Activated naive CD4-positive, alpha-beta T cell treated with anti-CD3 and anti-CD28 coated beads, Interleukin-2, amount 50 U/mL, for 72 hours (primary cell): ENCODE measurements at regions not wholly inside any gene's neighbourhood (a gene's known extent, or its start where the extent isn't known, plus 50 kb on each side); places are given as distances from the start of the nearest gene placed in this dataset.
"Not testable (repeated sequence)": the region's sequence is repeated elsewhere in the genome, so short reads cannot be mapped to it uniquely, and the experiment has no call there.

Experiments used
- ATAC-seq, 2 donors: fragments of 150-1000 bp; cut with Tn5 transposase; 2 replicates each; pipeline ENCODE4 v1.10.0; 2021; ENCODE audit warnings: mild to moderate bottlenecking in 2 of 2, moderate library complexity in 2 of 2
- DNase-seq, 2 donors: peaks; one replicate each; pipeline ENCODE4 v3.0.0; 2021 to 2022; ENCODE audit warnings: low spot score in 2 of 2
- H3K27ac Mint-ChIP-seq, 2 donors: one replicate each; pipeline ENCODE4 v1.8.0; 2022; ENCODE audit warnings: mild to moderate bottlenecking in 2 of 2, mixed read lengths in 2 of 2
- H3K36me3 Mint-ChIP-seq, 2 donors: one replicate each; pipeline ENCODE4 v1.8.0; 2022; ENCODE audit warnings: mixed read lengths in 2 of 2
- H3K9me3 Mint-ChIP-seq, 2 donors: one replicate each; pipeline ENCODE4 v1.8.0; 2022; ENCODE audit warnings: mixed read lengths in 2 of 2

- peak in 1 of 2 donors; percentile 1 for DNase-seq
- no peak overlapping the region for H3K27ac Mint-ChIP-seq
- no peaks in the 10 kb centered on the region for H3K9me3 Mint-ChIP-seq
- no peak for ATAC-seq
- H3K36me3 Mint-ChIP-seq: no peaks in the 10 kb centered on the region
These were observed 141.0 kb upstream of the FAM47C start for GRCh38 chrX:36867143-36867542.

GRCh38 chrX:36868592-36868991 is 139.6 kb upstream of the FAM47C start:
- H3K36me3 Mint-ChIP-seq: no peaks in the 10 kb centered on the region
- ATAC-seq (no peak), DNase-seq (no peak)
- H3K9me3 Mint-ChIP-seq: no peaks in the 10 kb centered on the region
- H3K27ac Mint-ChIP-seq: no peak overlapping the region

GRCh38 chrX:36869457-36869856 is 138.7 kb upstream of the FAM47C start:
- ATAC-seq (no peak), DNase-seq (no peak)
- H3K36me3 Mint-ChIP-seq: no peaks in the 10 kb centered on the region
- H3K27ac Mint-ChIP-seq: no peak overlapping the region
- no peaks in the 10 kb centered on the region for H3K9me3 Mint-ChIP-seq

DNA sequence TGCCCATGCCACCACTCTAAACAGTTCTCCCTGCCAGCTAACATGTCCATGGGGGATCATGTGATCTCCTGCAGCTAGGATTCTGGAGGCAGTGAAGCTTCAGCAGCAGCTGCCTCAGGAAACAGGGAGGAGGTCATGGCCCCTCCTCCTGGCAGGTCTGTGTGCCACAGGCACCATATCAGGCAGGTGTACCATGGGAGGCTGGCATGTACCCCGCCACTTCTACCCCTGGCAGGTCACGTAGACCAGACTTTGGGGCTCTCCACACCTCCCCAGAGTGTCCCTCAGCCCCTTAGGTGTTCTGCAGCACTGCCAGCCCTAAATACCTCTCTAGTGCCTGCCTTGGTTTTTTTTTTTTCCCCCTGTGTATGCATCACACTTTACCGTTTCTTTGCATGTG is 110.5 kb upstream of the FAM47C start:
- ATAC-seq: no peak
- no peak for DNase-seq
- no peaks in the 10 kb centered on the region for H3K36me3 Mint-ChIP-seq
- H3K9me3 Mint-ChIP-seq: no peaks in the 10 kb centered on the region
- no peak overlapping the region for H3K27ac Mint-ChIP-seq

DNA sequence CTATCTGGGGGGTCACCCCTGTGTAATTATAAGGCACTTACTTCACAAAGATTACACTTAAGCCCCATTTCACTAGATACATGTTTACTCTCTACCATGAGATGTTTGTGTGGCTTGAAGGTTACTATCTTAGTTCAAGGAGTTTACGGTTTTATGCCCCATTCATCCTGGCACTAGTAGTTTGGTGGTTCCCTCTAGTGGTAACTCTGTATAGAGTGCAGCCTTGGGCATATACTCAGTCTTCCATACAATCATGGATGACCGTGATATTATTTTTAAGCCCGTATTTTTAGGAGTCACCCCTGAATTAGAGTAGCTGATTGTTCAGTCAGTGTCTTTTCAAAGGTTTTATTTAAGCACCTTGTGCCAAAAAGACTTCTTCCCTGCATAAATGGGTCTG is 109.9 kb upstream of the FAM47C start:
- ATAC-seq (no peak), DNase-seq (no peak)
- Mint-ChIP-seq H3K36me3 (no peaks in the 10 kb centered on the region), H3K27ac (no peak overlapping the region), H3K9me3 (no peaks in the 10 kb centered on the region)

- ATAC-seq, H3K36me3 Mint-ChIP-seq, DNase-seq, H3K27ac Mint-ChIP-seq, H3K9me3 Mint-ChIP-seq: not testable (repeated sequence)
These were observed 103.6 kb upstream of the FAM47C start for GRCh38 chrX:36904561-36904960.

DNA sequence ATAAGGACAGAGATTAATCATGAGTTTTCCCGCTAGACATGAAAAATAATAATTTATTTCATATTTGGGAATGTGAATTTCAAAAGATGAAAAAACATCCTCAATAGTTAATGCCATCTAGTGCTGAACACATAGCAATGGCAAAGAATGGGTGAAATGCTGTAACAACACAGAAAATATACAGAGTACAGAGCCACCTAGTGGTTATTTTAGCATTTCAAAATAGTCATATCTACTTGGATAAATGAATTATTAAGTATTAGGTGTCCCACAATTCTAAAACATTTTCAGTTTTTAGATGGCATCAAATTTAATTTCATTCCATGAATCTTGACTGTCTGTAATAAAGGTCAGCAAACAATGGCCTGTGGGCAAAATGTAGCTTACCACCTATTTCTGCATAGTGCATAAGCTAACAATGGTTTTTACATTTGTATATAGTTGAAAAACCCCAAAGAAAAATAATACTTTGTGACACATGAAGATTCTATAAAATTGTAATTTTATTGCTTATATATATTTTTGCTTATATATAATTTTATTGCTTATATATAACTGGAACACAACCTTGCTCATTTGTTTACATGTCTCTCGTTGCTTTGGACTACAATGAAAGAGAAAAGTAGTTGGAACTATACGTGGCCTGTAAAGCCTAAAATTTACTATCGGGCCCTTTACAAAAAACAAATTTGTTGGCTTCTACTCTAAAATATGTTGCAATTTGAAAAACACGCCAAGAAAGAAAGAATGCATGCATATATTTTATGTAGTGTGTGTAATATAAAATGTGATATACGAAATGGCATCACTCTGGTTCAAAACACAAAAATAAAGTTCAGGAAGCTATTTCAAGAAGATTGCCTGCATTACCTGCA is 99.1 kb upstream of the FAM47C start:
- ATAC-seq: no peak
- no peaks in the 10 kb centered on the region for H3K9me3 Mint-ChIP-seq

GRCh38 chrX:36909676-36910030 is 98.5 kb upstream of the FAM47C start:
- Mint-ChIP-seq H3K36me3 (no peaks in the 10 kb centered on the region), H3K27ac (no peak overlapping the region), H3K9me3 (no peaks in the 10 kb centered on the region)
- DNase-seq (no peak), ATAC-seq (no peak)

More for the DNA sequence above, 99.1 kb upstream of the FAM47C start:
- no peak for DNase-seq
- Mint-ChIP-seq H3K36me3 (no peaks in the 10 kb centered on the region), H3K27ac (no peak overlapping the region)

DNA sequence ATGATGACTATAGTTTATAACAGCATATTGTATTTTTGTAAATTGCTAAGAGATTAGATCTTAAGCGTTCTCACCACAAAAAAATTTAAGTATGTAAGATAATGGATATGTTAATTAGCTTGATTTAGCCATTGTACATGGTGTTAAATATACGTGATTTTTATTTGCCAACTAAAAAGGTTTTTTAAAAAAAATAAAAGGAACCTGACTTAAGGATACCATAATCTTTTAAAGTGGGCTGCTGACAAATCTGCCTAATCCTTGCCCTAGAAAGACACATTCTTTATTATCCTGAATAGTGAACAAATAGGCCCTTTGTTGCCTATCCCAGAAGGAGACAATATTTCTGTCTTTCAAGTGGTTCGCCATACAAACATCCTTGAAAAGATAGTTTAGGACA is 94.6 kb upstream of the FAM47C start:
- DNase-seq (no peak), ATAC-seq (no peak)
- H3K9me3 Mint-ChIP-seq: peaks cover 7 to 9% of the 10 kb centered on the region in 2 donors
- no peak overlapping the region for H3K27ac Mint-ChIP-seq
- H3K36me3 Mint-ChIP-seq: no peaks in the 10 kb centered on the region

DNA sequence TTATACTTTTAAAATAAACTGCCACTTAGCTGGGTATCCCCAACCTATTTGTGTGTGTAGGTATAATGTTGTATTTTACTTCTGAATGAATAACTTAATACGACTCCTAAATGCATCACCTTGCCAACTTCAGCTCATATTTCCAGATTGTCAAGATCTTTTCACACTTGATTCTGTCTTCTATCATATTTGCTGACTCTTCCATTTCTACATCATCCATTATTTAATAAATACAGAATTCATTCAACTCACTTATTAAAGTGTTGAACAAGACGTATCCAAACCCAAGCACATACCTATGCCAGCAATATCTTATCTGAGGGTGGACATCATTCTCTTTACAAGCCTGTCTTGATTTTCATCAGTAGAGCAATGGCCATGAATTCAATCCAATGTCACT is 91.2 kb upstream of the FAM47C start:
- peaks cover 9 to 11% of the 10 kb centered on the region in 2 donors for H3K9me3 Mint-ChIP-seq
- ATAC-seq: no peak
- no peak for DNase-seq
- no peak overlapping the region for H3K27ac Mint-ChIP-seq
- H3K36me3 Mint-ChIP-seq: no peaks in the 10 kb centered on the region

GRCh38 chrX:36927712-36928111 is 80.5 kb upstream of the FAM47C start:
- DNase-seq (no peak), ATAC-seq (no peak)
- H3K36me3 Mint-ChIP-seq: no peaks in the 10 kb centered on the region
- no peak overlapping the region for H3K27ac Mint-ChIP-seq
- no peaks in the 10 kb centered on the region for H3K9me3 Mint-ChIP-seq

DNA sequence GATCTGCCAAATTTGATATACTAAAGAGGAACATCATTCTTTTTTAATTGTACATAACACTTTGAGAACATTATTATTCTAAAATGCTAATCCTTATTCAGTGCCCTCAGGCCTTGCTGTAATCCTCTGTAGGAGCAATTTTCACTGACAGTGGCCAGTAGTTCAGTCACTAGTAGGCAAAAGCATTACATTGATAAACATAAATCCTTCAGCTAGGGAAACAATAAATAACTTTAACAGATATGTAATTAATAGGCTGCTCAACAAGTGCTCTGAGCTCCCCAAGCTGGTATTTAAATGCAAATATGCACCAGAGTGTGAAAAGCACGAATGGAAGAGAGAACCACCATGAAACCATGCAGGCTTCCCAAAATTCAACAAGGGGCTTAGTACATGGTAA is 77.7 kb upstream of the FAM47C start:
- Mint-ChIP-seq H3K36me3 (no peaks in the 10 kb centered on the region), H3K9me3 (no peaks in the 10 kb centered on the region), H3K27ac (no peak overlapping the region)
- DNase-seq (no peak), ATAC-seq (no peak)

DNA sequence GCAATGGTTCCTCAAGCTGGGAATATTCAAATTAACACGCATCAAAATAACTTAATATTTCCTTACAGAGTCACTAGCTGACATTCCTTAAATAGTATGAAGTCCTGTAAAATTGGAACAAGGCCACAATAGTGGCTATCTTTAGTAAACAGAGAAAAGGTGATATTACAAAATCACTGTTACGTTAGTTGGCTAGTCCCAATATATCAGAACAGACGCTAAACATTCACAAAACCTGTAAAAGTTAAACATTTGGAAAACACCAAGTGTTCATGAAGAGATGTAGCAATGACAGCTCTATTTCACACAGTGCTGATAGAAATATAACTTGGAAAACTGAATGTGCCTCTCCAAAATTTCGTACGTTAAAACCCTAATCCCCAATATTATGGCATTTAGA is 61.0 kb upstream of the FAM47C start:
- Mint-ChIP-seq H3K27ac (no peak overlapping the region), H3K9me3 (no peaks in the 10 kb centered on the region), H3K36me3 (no peaks in the 10 kb centered on the region)
- DNase-seq: no peak
- no peak for ATAC-seq

DNA sequence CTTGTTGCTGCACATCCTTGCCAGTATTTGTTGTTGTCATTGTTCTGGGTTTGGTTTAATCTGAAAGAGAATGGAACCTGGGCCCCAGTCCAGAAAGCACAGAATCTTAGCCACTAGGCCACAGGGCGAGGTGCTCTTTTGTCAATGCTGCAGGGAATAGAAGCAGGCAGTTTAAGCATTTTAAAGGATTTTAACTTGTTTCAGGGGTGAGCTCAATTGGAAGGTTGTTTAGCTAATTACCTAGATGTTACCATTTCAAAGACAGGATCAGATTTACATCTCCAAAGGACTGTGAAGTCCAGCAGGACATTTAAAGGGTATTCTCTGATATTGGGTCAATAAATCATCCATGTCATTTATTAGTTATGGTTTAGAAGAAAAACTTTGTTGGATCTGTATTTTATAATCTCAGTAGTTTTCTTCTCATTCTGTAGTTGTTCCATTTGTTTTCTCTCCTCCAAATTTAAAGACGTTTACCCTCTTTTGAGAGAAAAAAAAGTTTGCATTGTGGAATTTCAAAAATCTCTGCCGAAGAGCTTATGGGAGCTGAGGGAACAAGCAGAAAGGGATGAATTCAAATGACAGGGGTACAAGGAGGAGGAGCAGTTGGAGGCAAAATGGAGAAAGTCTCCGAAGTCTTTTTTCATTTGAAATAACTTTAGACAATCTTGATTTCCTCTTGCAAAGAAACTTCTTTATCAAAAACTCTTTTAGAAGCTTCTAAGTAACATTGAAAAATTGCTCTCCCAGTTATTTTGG is 57.5 kb upstream of the FAM47C start:
- DNase-seq: no peak
- no peaks in the 10 kb centered on the region for H3K36me3 Mint-ChIP-seq
- no peaks in the 10 kb centered on the region for H3K9me3 Mint-ChIP-seq
- no peak for ATAC-seq
- no peak overlapping the region for H3K27ac Mint-ChIP-seq

GRCh38 chrX:36957425-36958328 is 50.5 kb upstream of the FAM47C start:
- ATAC-seq: no peak
- H3K36me3 Mint-ChIP-seq: peaks cover 0 to 5% of the 10 kb centered on the region in 2 donors
- no peaks in the 10 kb centered on the region for H3K9me3 Mint-ChIP-seq
- no peak overlapping the region for H3K27ac Mint-ChIP-seq
- DNase-seq: no peak
